Fibroblast of peridontal ligament (primary cell): ENCODE measurements at regions not wholly inside any gene's neighbourhood (a gene's known extent, or its start where the extent isn't known, plus 50 kb on each side); places are given as distances from the start of the nearest gene placed in this dataset.
A peak's percentile ranks its signal among the peaks of the same experiment; 100 is the strongest.

Experiments
- DNase-seq: peaks from one replicate; pipeline ENCODE4 v3.0.0-alpha.2; 2010; ENCODE audit errors: extremely low read depth

GRCh38 chr16:54418903-54419302, 132.3 kb upstream of the IRX3 start:
- DNase-seq: no peak

DNA sequence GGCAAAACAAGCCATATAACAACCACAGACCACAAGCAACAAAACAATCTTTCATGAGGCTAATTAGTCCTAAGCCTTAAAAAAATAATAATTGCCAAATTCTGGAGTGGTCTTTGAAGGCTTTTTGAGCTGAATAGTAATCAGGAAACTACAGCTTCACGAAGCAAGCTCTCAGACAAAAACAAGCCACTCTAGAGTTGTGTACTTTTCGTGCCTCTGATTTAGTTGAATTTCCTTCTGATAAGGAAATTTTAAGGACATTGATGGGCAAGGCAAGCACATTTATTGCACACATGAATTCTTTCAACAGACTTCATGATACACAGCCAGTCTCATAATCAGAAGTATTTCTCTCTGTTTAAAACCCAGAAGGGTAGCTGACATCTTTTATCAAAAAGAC, 130.8 kb upstream of the IRX3 start:
- DNase-seq: no peak

DNA sequence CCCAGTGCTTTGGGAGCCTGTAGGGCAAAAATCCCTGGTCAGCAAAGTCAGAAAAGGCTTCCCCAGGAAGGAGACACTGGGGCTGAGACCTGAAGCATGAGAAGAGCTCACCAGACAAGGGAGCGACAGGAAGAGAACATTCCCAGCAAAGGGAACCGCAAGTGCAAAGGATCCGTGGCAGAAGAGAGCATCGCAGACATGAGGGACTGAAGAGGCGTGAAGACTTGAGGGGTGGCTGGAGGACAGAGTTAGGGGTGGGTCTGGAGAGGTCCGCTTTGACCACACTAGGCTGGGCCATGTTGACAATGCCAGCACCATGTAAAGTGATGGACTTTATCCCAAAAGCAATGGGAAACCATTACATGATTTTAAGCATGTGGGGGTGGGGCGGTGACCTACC, 128.1 kb upstream of the IRX3 start:
- DNase-seq: no peak

DNA sequence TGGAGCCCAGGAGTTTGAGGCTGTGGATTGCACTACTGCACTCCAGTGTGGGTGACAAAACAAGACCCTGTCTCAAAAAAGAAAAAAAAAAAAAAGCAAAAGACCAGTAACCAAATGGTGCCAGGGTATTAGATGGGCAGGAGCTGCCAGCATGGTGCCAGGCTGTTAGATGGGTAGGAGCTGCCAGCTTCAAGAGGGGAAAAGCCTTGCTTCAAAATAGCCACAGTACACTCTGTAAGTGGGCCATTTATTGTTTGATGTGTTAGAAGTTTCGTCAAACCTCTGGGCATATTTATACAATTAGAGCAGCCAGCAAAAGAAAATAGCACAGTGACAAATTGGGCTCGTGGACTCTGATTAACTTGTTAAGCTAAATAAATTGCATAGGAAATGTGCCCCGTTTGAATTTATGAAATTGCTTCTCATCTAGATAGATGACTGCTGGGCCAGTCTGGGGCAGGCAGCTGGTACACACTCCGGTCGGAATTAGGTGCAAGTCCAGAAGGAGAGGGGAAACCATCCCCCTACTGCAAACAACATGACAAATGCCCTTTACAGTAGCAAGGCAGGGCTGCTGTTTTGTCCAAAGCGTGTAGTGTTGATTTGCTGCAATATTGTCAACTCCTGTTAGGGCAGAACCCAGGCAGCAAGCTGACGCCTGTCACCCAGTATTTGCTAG, 126.3 kb upstream of the IRX3 start:
- DNase-seq: no peak

- no peak for DNase-seq
Observed at GRCh38 chr16:54412037-54412436, 125.5 kb upstream of the IRX3 start.

DNA sequence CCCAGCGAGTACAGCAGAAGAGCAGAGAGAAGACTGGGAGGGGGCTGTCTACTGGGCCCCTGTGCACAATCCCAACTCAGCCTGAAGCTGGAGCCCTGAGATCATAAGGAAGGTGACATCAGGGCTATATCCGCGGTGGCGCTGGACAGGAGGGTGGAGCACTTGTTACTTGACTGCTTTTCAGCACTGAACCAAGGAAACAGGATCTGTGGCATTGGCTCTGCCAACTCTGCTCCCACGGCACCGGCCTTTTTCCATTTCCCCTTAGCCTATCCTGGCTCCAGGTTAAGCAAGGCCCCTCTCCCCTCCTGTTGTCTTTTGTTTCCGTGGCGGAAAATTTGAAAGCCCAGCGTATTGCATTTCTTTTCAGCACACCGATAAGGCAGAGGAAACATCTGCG, 125.0 kb upstream of the IRX3 start:
- no peak for DNase-seq

GRCh38 chr16:54409982-54410381, 123.4 kb upstream of the IRX3 start:
- DNase-seq: no peak

DNA sequence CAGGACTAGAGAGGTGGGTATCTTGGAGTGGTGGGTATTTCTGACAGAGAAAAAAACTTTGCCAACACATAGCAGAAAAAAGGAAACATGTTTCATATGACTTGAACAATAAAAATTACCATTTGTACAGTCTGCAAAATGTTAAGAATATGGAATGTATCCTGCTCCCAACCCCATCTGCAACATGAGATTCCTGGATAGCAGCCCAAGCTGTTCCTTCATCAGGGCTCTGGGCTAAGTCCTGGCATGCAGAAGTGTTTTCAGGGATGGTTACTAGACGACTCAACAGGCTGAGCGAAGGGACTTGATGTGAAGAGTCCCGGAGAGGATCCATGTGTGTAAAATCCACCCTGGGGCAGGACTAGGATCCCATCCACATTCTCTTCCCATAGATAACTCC, 121.0 kb upstream of the IRX3 start:
- peak; percentile 93 for DNase-seq

DNA sequence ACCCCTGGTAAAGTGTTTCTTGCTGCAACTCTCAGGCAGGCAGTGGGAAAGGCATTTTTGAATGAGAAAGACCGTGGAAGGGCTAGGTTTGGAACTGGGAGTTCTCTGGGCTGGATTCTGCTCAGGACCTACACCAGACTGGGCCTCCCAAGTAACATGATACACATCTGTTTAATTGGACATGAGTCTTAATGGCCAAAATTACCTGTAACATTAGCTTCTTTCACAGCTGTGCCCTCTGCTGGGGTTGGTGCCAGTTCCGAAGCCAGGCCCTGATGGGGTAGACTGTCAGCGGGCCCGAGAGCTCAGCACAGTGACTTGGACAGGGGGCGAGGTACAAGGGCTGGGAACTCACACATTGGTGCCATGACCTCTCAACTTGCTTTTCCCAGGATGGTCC, 118.9 kb upstream of the IRX3 start:
- no peak for DNase-seq

GRCh38 chr16:54403580-54403979, 117.0 kb upstream of the IRX3 start:
- no peak for DNase-seq

- no peak for DNase-seq
Observed at GRCh38 chr16:54402873-54403272, 116.3 kb upstream of the IRX3 start.

- DNase-seq: no peak
Observed at GRCh38 chr16:54402270-54402669, 115.7 kb upstream of the IRX3 start.

DNA sequence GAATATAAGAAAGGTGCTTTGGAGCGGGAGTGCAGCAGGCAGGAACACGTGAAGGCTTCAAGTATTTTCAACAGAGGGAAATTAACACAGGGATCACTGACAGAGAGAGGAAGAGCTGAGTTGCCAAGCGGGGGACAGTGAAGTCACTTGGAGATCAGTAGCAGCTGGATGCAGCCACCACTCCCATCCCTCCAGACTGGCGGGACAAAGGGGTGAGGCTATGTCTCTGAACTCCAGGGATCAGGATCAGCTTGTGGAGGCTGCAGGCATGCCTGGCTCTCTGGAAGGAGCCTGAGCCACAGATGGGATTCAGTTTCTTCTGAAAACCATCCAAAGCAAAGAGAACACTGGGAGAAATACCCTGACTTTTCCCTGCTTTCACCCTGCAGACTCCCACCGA, 113.7 kb upstream of the IRX3 start:
- DNase-seq: no peak

DNA sequence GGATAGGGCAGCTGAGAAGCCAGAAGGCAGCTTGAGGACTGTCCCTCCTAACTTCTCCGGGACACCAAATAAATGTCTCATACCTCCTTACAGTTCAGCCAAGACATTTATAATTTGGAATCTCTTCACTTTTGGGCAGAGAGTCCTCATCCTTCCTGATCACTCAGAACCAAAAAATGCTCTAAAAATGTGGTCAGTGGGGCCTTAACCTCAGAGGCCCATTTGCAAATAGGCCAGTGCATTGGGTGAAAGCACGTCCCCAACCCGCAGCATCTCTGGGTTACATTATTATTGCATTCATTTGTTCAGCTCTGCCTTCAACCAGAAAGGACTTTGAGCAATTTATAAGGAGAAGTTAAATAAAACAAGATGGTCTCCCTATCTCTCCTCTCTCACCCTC, 112.4 kb upstream of the IRX3 start:
- peak; percentile 35 for DNase-seq

GRCh38 chr16:54397838-54398237, 111.3 kb upstream of the IRX3 start:
- DNase-seq: no peak

- DNase-seq: peak; percentile 55
Observed at GRCh38 chr16:54397190-54397835, 110.7 kb upstream of the IRX3 start.

GRCh38 chr16:54389836-54390494, 103.4 kb upstream of the IRX3 start:
- no peak for DNase-seq

DNA sequence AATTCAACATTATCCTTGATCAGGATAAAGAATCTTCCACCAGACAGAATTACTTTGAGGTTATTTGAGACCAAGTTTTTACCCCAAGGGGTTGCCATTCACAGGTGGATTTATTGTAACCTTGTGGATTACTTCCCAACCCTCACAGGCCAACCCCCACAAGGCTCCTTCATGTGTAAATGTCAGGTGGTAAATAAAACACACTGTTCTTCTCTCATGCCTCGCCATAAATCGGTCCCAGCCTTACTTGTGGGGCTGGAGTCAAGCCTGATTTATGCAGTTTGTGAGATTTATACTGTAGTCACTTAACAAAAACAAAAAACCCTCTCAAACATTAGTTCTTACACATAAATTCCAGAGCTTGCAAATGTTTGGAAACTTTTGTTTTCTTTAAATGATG, 98.6 kb upstream of the IRX3 start:
- DNase-seq: no peak

DNA sequence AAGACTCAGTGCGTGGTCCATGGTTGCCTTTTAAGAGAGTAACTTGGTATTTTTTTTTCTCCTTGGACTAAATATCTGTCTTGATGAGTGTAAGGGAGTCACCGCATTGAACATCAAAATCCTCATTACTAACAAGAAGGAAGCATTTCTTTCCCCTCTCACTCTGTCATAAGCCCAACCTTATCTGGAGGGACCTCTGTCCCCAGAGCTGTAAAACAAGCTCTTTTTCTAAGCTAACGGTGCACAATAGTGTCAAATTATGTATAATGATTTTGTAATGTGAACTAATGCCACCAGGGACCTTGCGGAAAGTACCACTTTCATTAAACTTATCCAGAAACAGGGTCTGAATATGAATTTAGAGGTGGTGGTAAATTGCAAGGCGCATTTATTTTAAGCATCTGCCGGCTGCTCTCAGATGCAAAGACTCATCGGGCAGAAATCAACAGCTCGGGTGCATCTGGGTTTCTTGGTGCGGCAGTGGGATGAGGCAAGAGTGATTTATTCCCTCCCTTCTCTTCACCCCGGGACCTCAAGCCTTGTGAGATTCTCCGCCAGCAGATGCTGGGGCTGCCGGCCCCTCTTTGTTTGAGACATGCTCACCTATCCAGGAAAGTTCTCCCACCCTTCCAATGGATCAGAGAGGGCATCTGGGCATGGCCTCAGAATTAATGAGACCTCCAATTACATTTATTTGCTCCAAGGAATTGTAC, 95.2 kb upstream of the IRX3 start:
- no peak for DNase-seq

DNA sequence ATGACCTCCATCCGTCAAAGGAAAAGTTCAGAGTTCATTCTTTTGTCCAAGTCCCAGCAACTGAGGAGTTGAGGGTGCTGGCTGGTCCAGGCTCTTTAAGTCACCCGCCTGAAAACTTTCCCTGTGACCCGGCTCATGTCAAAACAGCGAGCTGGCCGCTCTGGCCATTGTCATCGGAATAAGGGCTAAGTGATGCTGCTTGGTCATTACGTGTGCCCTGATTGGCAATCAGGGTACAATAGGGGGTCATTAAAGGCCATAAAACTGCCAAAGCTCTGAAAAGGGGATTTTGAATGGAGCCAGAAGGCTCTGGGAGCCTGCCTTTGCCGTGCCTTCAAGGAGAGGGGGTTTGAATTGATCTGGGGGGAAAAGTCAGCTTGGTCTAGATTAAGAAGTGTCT, 88.5 kb upstream of the IRX3 start:
- no peak for DNase-seq

DNA sequence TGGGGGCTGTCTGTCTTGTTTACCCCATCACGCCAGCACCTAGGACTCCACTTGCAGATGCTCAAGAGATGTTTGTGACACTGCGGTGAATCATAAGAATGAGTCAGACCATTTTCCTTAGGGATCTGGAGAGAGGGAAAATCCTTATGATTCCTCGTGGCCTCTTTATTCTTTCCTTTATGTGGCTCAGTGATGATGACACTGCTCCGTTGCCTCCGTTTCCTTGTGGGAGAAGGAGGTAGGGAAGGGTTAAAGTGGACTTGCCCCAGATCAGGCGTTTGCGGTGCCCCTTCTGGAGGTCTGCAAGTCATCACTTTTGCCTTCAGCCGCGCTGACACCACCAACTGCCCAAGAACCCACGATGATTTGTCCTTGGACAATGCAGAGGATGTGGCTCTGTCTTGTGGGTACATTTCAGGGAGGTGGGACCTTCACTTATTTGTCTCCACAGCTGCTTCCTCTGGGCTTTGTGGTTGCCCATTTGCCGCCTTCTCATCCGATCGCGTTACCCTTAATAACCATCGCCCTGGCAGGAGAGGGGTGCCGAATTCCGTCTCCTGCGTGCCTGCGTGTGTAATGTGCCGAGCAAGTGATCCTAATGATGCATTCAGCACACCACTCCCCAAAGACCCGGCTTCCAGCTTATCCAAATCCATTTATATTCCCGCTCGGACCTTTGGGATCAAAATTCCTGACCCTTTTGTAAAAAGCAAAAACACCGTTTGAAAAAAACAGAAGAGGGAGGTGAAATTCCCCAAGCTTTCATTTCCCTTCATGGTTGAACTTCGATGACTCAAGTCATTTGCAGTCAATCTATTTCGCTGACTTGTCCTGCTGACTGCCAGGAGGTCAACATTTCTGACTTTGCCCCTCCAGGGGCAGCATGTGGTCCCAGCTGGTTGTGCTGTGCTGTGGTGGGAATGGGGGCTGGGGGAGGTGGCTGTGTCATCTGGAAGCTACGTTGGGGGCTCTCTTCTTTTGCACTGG, 87.2 kb upstream of the IRX3 start:
- DNase-seq: peak; percentile 87
